GM12878 (cell line): ENCODE measurements at regions not wholly inside any gene's neighbourhood (a gene's known extent, or its start where the extent isn't known, plus 50 kb on each side); places are given as distances from the start of the nearest gene placed in this dataset.

Source experiments
- CREB1 ChIP-seq: IDR thresholded peaks from 2 replicates; pipeline ENCODE4 v1.6.1; 2012; ENCODE audit warnings: low read depth, mild to moderate bottlenecking, inconsistent platforms
- NBN ChIP-seq: fragments of 450-650 bp; IDR thresholded peaks from 2 replicates; pipeline ENCODE4 v1.6.1; 2016
- NR2F1 ChIP-seq: fragments of 450-650 bp; conservative IDR thresholded peaks from 2 replicates; pipeline ENCODE4 v1.6.1; 2017; ENCODE audit warnings: mild to moderate bottlenecking
- PAX8 ChIP-seq: fragments of 450-650 bp; IDR thresholded peaks from 2 replicates; pipeline ENCODE4 v1.6.1; 2017; ENCODE audit warnings: mild to moderate bottlenecking, moderate library complexity
- RB1 ChIP-seq: fragments of 450-650 bp; formaldehyde crosslinking; IDR thresholded peaks from 2 replicates; pipeline ENCODE4 v1.6.1; 2017; ENCODE audit warnings: mild to moderate bottlenecking, borderline replicate concordance
- SREBF1 ChIP-seq: IDR thresholded peaks from 2 replicates; pipeline ENCODE4 v1.6.1; 2012; ENCODE audit warnings: mild to moderate bottlenecking, low read length
- ZNF274 ChIP-seq: IDR thresholded peaks from one replicate; pipeline ENCODE4 v1.8.0; 2011; ENCODE audit not compliant: insufficient read length, insufficient read depth
- TF ChIP-seq, protein P1 (sequence below): fragments of 150-350 bp; IDR thresholded peaks from 2 replicates; pipeline ENCODE4 v1.6.1; 2016; ENCODE audit warnings: low read depth, low read length
- TF ChIP-seq, protein P2 (sequence below): fragments of 450-650 bp; IDR thresholded peaks from 2 replicates; pipeline ENCODE4 v1.6.1; 2017; ENCODE audit warnings: antibody characterized with exemption, mild to moderate bottlenecking, moderate library complexity

DNA sequence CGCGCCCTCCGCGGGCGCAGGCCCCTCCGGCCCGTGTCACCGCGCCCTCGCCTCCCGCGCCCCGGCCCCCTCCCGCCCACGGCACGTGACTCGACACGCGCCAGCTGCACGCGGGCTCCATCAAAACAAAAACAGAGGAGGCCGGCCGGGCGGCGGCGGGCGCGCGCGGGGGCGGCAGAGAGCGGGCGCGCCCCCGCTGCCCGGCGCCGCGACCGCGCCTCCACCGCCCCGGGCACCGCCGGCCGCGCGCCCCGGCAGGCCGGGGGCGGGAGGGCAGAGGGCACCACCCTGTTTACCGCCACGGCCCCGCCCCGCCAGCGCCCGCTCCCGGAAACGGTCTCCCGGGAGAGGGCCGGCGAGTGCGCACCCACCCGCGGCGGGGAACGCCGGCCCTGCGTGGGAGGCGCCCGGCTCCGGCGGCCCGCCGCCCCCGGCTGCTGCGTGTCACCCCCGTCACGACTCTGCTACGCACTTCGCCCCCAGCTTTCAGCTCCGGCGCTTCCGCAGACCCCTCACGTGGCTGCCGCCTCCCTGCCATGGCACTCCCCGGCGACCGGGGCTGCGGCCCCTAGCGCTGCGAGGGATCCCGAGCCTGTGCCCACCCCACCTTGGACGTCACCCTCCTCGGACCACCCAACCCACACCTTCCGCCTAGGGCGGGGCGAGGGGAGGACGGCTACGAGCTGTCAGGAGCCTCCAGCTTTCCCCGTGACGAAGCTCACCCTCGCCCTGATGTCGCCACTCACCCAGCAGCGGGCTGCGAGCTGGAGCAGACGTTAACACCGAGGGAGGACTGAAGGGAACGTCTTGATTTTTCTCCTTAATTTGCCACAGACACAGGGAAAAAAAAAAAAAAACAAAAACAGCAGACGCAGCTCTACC is 221.6 kb upstream of the MKLN1 start (continued):
- TF ChIP-seq, protein P1, sequence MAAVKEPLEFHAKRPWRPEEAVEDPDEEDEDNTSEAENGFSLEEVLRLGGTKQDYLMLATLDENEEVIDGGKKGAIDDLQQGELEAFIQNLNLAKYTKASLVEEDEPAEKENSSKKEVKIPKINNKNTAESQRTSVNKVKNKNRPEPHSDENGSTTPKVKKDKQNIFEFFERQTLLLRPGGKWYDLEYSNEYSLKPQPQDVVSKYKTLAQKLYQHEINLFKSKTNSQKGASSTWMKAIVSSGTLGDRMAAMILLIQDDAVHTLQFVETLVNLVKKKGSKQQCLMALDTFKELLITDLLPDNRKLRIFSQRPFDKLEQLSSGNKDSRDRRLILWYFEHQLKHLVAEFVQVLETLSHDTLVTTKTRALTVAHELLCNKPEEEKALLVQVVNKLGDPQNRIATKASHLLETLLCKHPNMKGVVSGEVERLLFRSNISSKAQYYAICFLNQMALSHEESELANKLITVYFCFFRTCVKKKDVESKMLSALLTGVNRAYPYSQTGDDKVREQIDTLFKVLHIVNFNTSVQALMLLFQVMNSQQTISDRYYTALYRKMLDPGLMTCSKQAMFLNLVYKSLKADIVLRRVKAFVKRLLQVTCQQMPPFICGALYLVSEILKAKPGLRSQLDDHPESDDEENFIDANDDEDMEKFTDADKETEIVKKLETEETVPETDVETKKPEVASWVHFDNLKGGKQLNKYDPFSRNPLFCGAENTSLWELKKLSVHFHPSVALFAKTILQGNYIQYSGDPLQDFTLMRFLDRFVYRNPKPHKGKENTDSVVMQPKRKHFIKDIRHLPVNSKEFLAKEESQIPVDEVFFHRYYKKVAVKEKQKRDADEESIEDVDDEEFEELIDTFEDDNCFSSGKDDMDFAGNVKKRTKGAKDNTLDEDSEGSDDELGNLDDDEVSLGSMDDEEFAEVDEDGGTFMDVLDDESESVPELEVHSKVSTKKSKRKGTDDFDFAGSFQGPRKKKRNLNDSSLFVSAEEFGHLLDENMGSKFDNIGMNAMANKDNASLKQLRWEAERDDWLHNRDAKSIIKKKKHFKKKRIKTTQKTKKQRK, result no peak
- peak; percentile 97 for TF ChIP-seq NR2F1
- no peak for TF ChIP-seq SREBF1
- peak; percentile 50; the same call in 1 of the 2 replicates for TF ChIP-seq NBN
- no peak for TF ChIP-seq PAX8
- peak; percentile 78 for TF ChIP-seq CREB1
- TF ChIP-seq, protein P2, sequence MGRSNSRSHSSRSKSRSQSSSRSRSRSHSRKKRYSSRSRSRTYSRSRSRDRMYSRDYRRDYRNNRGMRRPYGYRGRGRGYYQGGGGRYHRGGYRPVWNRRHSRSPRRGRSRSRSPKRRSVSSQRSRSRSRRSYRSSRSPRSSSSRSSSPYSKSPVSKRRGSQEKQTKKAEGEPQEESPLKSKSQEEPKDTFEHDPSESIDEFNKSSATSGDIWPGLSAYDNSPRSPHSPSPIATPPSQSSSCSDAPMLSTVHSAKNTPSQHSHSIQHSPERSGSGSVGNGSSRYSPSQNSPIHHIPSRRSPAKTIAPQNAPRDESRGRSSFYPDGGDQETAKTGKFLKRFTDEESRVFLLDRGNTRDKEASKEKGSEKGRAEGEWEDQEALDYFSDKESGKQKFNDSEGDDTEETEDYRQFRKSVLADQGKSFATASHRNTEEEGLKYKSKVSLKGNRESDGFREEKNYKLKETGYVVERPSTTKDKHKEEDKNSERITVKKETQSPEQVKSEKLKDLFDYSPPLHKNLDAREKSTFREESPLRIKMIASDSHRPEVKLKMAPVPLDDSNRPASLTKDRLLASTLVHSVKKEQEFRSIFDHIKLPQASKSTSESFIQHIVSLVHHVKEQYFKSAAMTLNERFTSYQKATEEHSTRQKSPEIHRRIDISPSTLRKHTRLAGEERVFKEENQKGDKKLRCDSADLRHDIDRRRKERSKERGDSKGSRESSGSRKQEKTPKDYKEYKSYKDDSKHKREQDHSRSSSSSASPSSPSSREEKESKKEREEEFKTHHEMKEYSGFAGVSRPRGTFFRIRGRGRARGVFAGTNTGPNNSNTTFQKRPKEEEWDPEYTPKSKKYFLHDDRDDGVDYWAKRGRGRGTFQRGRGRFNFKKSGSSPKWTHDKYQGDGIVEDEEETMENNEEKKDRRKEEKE, result 0 out of 2 replicates have a peak, but pooled peaks have one; percentile 34
- TF ChIP-seq ZNF274, result no peak
- TF ChIP-seq RB1, result no peak; the same call in 1 of the 2 replicates
